HG02798 (cell line): ENCODE measurements at regions not wholly inside any gene's neighbourhood (a gene's known extent, or its start where the extent isn't known, plus 50 kb on each side); places are given as distances from the start of the nearest gene placed in this dataset.
"Not testable (repeated sequence)": the region's sequence is repeated elsewhere in the genome, so short reads cannot be mapped to it uniquely, and the experiment has no call there.

Experiments used
- ATAC-seq: cut with Tn5 transposase; IDR thresholded peaks from one replicate; pipeline ENCODE4 v1.9.1; 2021; ENCODE audit warnings: mild to moderate bottlenecking; ENCODE audit not compliant: unreplicated experiment, poor library complexity

GRCh38 chr6:105686793-105687192, 283.9 kb upstream of the PREP start:
- not testable (repeated sequence) for ATAC-seq

GRCh38 chr6:105681061-105681460, 278.2 kb upstream of the PREP start:
- no peak for ATAC-seq

- no peak for ATAC-seq
These were observed 277.2 kb upstream of the PREP start for GRCh38 chr6:105680131-105680530.

GRCh38 chr6:105678516-105678915, 275.6 kb upstream of the PREP start:
- ATAC-seq, result no peak

- no peak for ATAC-seq
These were observed 275.0 kb upstream of the PREP start for GRCh38 chr6:105677671-105678475.

- no peak for ATAC-seq
These were observed 274.0 kb upstream of the PREP start for GRCh38 chr6:105676857-105677256.

- no peak for ATAC-seq
These were observed 273.0 kb upstream of the PREP start for GRCh38 chr6:105675715-105676397.

GRCh38 chr6:105672856-105673538, 270.1 kb upstream of the PREP start:
- ATAC-seq, result not testable (repeated sequence)

- no peak for ATAC-seq
These were observed 266.4 kb upstream of the PREP start for GRCh38 chr6:105669232-105669631.

- ATAC-seq, result no peak
These were observed 264.2 kb upstream of the PREP start for GRCh38 chr6:105667056-105667455.

GRCh38 chr6:105664931-105665330, 262.0 kb upstream of the PREP start:
- ATAC-seq, result no peak

GRCh38 chr6:105651969-105652368, 249.1 kb upstream of the PREP start:
- no peak for ATAC-seq

- ATAC-seq, result no peak
These were observed 247.5 kb upstream of the PREP start for GRCh38 chr6:105650347-105650746.

GRCh38 chr6:105649192-105649591, 246.3 kb upstream of the PREP start:
- ATAC-seq, result no peak

GRCh38 chr6:105648276-105648675, 245.4 kb upstream of the PREP start:
- no peak for ATAC-seq

GRCh38 chr6:105646391-105646867, 243.5 kb upstream of the PREP start:
- peak; percentile 87 for ATAC-seq

GRCh38 chr6:105645958-105646357, 243.1 kb upstream of the PREP start:
- no peak for ATAC-seq

GRCh38 chr6:105645156-105645555, 242.3 kb upstream of the PREP start:
- no peak for ATAC-seq

GRCh38 chr6:105644691-105645090, 241.8 kb upstream of the PREP start:
- ATAC-seq, result no peak

GRCh38 chr6:105644073-105644489, 241.2 kb upstream of the PREP start:
- ATAC-seq, result peak; percentile 22

GRCh38 chr6:105642708-105643107, 239.8 kb upstream of the PREP start:
- no peak for ATAC-seq
